H1 (cell line): ENCODE measurements at regions not wholly inside any gene's neighbourhood (a gene's known extent, or its start where the extent isn't known, plus 50 kb on each side); places are given as distances from the start of the nearest gene placed in this dataset.

Experiments
- CTCF ChIA-PET: fragments of 300-600 bp; sonication (Branson Sonifier 250); formaldehyde crosslinking; loops from one replicate; lab custom pipeline; 2021; ENCODE audit not compliant: partially characterized antibody; lab: Charles Lee
- POLR2A ChIA-PET: fragments of 300-600 bp; sonication (Branson Sonifier 250); formaldehyde crosslinking; loops from one replicate; lab custom pipeline; 2021; ENCODE audit warnings: inconsistent platforms; ENCODE audit not compliant: partially characterized antibody; lab: Charles Lee
- DNase-seq, 2 experiments: peaks; one replicate each; pipeline versions ENCODE4 v3.0.0 to v3.0.0-alpha.2; 2010 to 2022; ENCODE audit warnings: low spot score in 2 of 2, low read depth in 1 of 2, mixed read lengths in 1 of 2
- FAIRE-seq: peaks from 2 replicates; lab custom pipeline; 2011; peaks lifted over from hg19 to GRCh38; lab: Jason Lieb, UNC
- H2AFZ ChIP-seq: 2 replicates; pipeline ENCODE4 v1.8.1; 2012; ENCODE audit warnings: low read length, inconsistent platforms
- H2AK5ac ChIP-seq: 2 replicates; pipeline ENCODE4 v1.6.1; 2013; ENCODE audit warnings: low read depth, low read length
- H2BK120ac ChIP-seq: replicated peaks from 2 replicates; pipeline ENCODE3; 2013; ENCODE audit warnings: low read depth, low read length, inconsistent platforms
- H2BK12ac ChIP-seq: 2 replicates; pipeline ENCODE4 v1.6.1; 2013; ENCODE audit warnings: low read depth, low read length
- H2BK15ac ChIP-seq: 2 replicates; pipeline ENCODE4 v1.6.1; 2013; ENCODE audit warnings: low read length
- H2BK20ac ChIP-seq: 2 replicates; pipeline ENCODE4 v1.6.1; 2013; ENCODE audit warnings: low read length
- H2BK5ac ChIP-seq: 2 replicates; pipeline ENCODE4 v1.6.1; 2013; ENCODE audit warnings: low read depth, low read length
- H3K14ac ChIP-seq: 2 replicates; pipeline ENCODE4 v1.6.1; 2013; ENCODE audit warnings: inconsistent platforms; ENCODE audit not compliant: insufficient read length
- H3K18ac ChIP-seq: 2 replicates; pipeline ENCODE4 v1.6.1; 2013; ENCODE audit warnings: low read length; ENCODE audit errors: extremely low read depth
- H3K23ac ChIP-seq: 2 replicates; pipeline ENCODE4 v1.6.1; 2013; ENCODE audit warnings: inconsistent platforms; ENCODE audit not compliant: insufficient read length
- H3K23me2 ChIP-seq: 2 replicates; pipeline ENCODE4 v1.6.1; 2013; ENCODE audit warnings: low read depth, low read length
- H3K27ac ChIP-seq: 2 replicates; pipeline ENCODE4 v1.6.1; 2011; ENCODE audit warnings: low read depth, low read length, inconsistent platforms
- H3K27me3 ChIP-seq, 4 experiments: replicated peaks in 1 of 4; 1 replicate in 1 of 4; 2 replicates in 3 of 4; pipeline versions ENCODE4 v1.6.1 to v1.8.1; 2011 to 2013; ENCODE audit warnings: low read length in 3 of 4, mild to moderate bottlenecking in 3 of 4, inconsistent platforms in 2 of 4, mixed read lengths in 2 of 4, moderate library complexity in 1 of 4; ENCODE audit not compliant: control insufficient read depth in 3 of 4, insufficient read depth in 3 of 4; ENCODE audit errors: extremely low read depth in 1 of 4
- H3K36me3 ChIP-seq, 4 experiments: 2 replicates each; pipeline versions ENCODE4 v1.6.1 to v1.8.1; 2011 to 2013; ENCODE audit warnings: mild to moderate bottlenecking in 4 of 4, low read length in 3 of 4, moderate library complexity in 2 of 4, control low read depth in 1 of 4, inconsistent platforms in 1 of 4; ENCODE audit not compliant: insufficient read depth in 4 of 4, control insufficient read depth in 2 of 4
- H3K4ac ChIP-seq: replicated peaks from 2 replicates; pipeline ENCODE3; 2013; ENCODE audit warnings: low read length, low read depth, mixed read lengths, inconsistent platforms; ENCODE audit not compliant: insufficient read length
- H3K4me1 ChIP-seq, 4 experiments: replicated peaks in 1 of 4; 1 replicate in 1 of 4; 2 replicates in 3 of 4; pipeline versions ENCODE4 v1.6.1 to v1.8.1; 2011 to 2013; ENCODE audit warnings: low read length in 3 of 4, inconsistent platforms in 2 of 4, mixed read lengths in 1 of 4; ENCODE audit not compliant: insufficient read depth in 4 of 4, control insufficient read depth in 3 of 4
- H3K4me2 ChIP-seq, 2 experiments: 2 replicates each; pipeline versions ENCODE4 v1.6.1 to v1.8.1; 2011 to 2013; ENCODE audit warnings: low read depth in 2 of 2, low read length in 2 of 2, control low read depth in 1 of 2, inconsistent platforms in 1 of 2, mild to moderate bottlenecking in 1 of 2; ENCODE audit not compliant: insufficient read depth in 1 of 2
- H3K4me3 ChIP-seq, 4 experiments: fragments of 200-600, 300-600 bp in 1 of 4; sonication (generic), shearing (Covaris generic), sonication (Bioruptor Twin) in 1 of 4; 2 replicates each; pipeline versions ENCODE4 v1.5.1 to v1.8.1; 2011 to 2016; ENCODE audit warnings: low read length in 4 of 4, low read depth in 3 of 4, control low read depth in 2 of 4, inconsistent platforms in 2 of 4, mild to moderate bottlenecking in 2 of 4, mixed read lengths in 1 of 4, moderate library complexity in 1 of 4; ENCODE audit not compliant: insufficient read depth in 2 of 4; ENCODE audit errors: extremely low read depth in 1 of 4
- H3K56ac ChIP-seq: replicated peaks from 2 replicates; pipeline ENCODE3; 2013; ENCODE audit warnings: low read depth, mild to moderate bottlenecking, mixed read lengths, low read length, inconsistent platforms; ENCODE audit not compliant: insufficient read length
- H3K79me1 ChIP-seq: 2 replicates; pipeline ENCODE4 v1.6.1; 2013; ENCODE audit warnings: low read depth, low read length, control low read depth
- H3K79me2 ChIP-seq, 2 experiments: 2 replicates each; pipeline versions ENCODE4 v1.6.1 to v1.8.1; 2012 to 2013; ENCODE audit warnings: low read length in 2 of 2, mild to moderate bottlenecking in 2 of 2, inconsistent platforms in 1 of 2; ENCODE audit not compliant: insufficient read depth in 2 of 2, control insufficient read depth in 1 of 2
- H3K9ac ChIP-seq, 4 experiments: replicated peaks in 1 of 4; 1 replicate in 1 of 4; 2 replicates in 3 of 4; pipeline versions ENCODE4 v1.6.1 to v1.8.1; 2011 to 2013; ENCODE audit warnings: low read depth in 3 of 4, low read length in 3 of 4, control low read depth in 2 of 4, mild to moderate bottlenecking in 2 of 4, moderate library complexity in 2 of 4, inconsistent platforms in 1 of 4; ENCODE audit errors: extremely low read depth in 1 of 4
- H3K9me3 ChIP-seq, 2 experiments: 2 replicates each; pipeline versions ENCODE4 v1.6.1 to v1.8.1; 2012 to 2013; ENCODE audit warnings: mild to moderate bottlenecking in 2 of 2, moderate library complexity in 2 of 2, control low read depth in 1 of 2, inconsistent platforms in 1 of 2, low read depth in 1 of 2, low read length in 1 of 2, mixed read lengths in 1 of 2; ENCODE audit not compliant: insufficient read depth in 2 of 2
- H4K20me1 ChIP-seq, 2 experiments: replicated peaks in 1 of 2; 2 replicates each; pipeline versions ENCODE3 to v1.8.1; 2011 to 2013; ENCODE audit warnings: inconsistent platforms in 2 of 2, low read length in 2 of 2, mild to moderate bottlenecking in 1 of 2; ENCODE audit not compliant: insufficient read depth in 2 of 2, control insufficient read depth in 1 of 2
- H4K5ac ChIP-seq: 2 replicates; pipeline ENCODE4 v1.6.1; 2013; ENCODE audit warnings: low read length, low read depth, mixed read lengths, inconsistent platforms; ENCODE audit not compliant: insufficient read length
- H4K8ac ChIP-seq: 2 replicates; pipeline ENCODE4 v1.8.0; 2013; ENCODE audit warnings: mild to moderate bottlenecking, moderate library complexity, low read length, inconsistent platforms; ENCODE audit not compliant: insufficient read depth; ENCODE audit errors: extremely low read depth
- H4K91ac ChIP-seq: replicated peaks from 2 replicates; pipeline ENCODE3; 2013; ENCODE audit warnings: low read length, mixed read lengths, inconsistent platforms; ENCODE audit not compliant: insufficient read length
- CBX8 ChIP-seq: fragments of 300-800, 300-1000 bp; sonication (generic); IDR thresholded peaks from 2 replicates; pipeline ENCODE4 v1.7.1; 2016; ENCODE audit warnings: low read depth, low read length, borderline replicate concordance
- CEBPB ChIP-seq: IDR thresholded peaks from 2 replicates; pipeline ENCODE4 v1.6.1; 2012; ENCODE audit warnings: low read depth, low read length
- GABPA ChIP-seq: IDR thresholded peaks from 2 replicates; pipeline ENCODE4 v1.6.1; 2011; ENCODE audit warnings: mild to moderate bottlenecking, low read length, moderate library complexity, borderline replicate concordance; ENCODE audit not compliant: insufficient read depth
- HDAC6 ChIP-seq: IDR thresholded peaks from one replicate; pipeline ENCODE4 v1.7.1; 2012; ENCODE audit warnings: low read depth, mild to moderate bottlenecking, inconsistent platforms, low read length, moderate library complexity
- TEAD4 ChIP-seq: IDR thresholded peaks from 2 replicates; pipeline ENCODE4 v1.6.1; 2012; ENCODE audit warnings: low read depth, low read length, inconsistent platforms, mixed read lengths
- WGBS, 2 experiments: shearing (Covaris generic) in 1 of 2; methylation state at CpG; one replicate each; pipeline versions ENCODE4 v1.1.6 to v1.1.7; 2013 to 2015; ENCODE audit warnings: low lambda C conversion rate in 2 of 2, mixed read lengths in 2 of 2, inconsistent platforms in 1 of 2, low coverage in 1 of 2, missing lambda C conversion rate in 1 of 2; ENCODE audit not compliant: insufficient replicate concordance in 2 of 2, insufficient coverage in 1 of 2, insufficient read length in 1 of 2; ENCODE audit errors: extremely low coverage in 1 of 2, missing lambda C conversion rate in 1 of 2; 5-methylcytosine and 5-hydroxymethylcytosine counted together

GRCh38 chr2:129464631-129465030, 514.8 kb upstream of the RAB6C start:
- H3K79me1 ChIP-seq = no peaks in the 10 kb centered on the region
- H2BK12ac ChIP-seq = no peak overlapping the region
- no peaks in the 10 kb centered on the region for H3K4me1 ChIP-seq
- H3K27me3 ChIP-seq = no peaks in the 10 kb centered on the region
- 100% methylated on average over 5 of the region's 6 CpGs; no CpG with 5 or more reads in 1 of the 2 experiments for WGBS, 2 experiments
- no peak overlapping the region for H3K4me2 ChIP-seq
- H2AFZ ChIP-seq = no peak overlapping the region
- H3K4ac ChIP-seq = no peak overlapping the region
- H3K27ac ChIP-seq = no peak overlapping the region
- H4K8ac ChIP-seq = no peak overlapping the region
- no peak for DNase-seq
- no peak overlapping the region for H2BK15ac ChIP-seq
- H3K18ac ChIP-seq = no peak overlapping the region
- H3K14ac ChIP-seq = no peak overlapping the region
- TF ChIP-seq CEBPB = no peak
- TF ChIP-seq HDAC6 = no peak
- TF ChIP-seq CBX8 = no peak
- no peak for TF ChIP-seq TEAD4
- TF ChIP-seq GABPA = no peak
- TF ChIP-seq, all 59 proteins: peak for 0
- H4K91ac ChIP-seq = no peak overlapping the region
- H3K23ac ChIP-seq = no peak overlapping the region
- no peak overlapping the region for H3K9ac ChIP-seq
- POLR2A ChIA-PET = no interaction called here
- H2BK120ac ChIP-seq = no peak overlapping the region
- no peak overlapping the region for H2BK20ac ChIP-seq
- peaks cover 0 to 10% of the 10 kb centered on the region in 2 experiments; a peak in 1 of 4 replicates for H3K9me3 ChIP-seq
- H4K20me1 ChIP-seq = no peaks in the 10 kb centered on the region
- no peak overlapping the region for H4K5ac ChIP-seq
- CTCF ChIA-PET = no interaction called here
- no peaks in the 10 kb centered on the region for H3K36me3 ChIP-seq
- no peak overlapping the region for H2BK5ac ChIP-seq
- H3K56ac ChIP-seq = no peak overlapping the region
- no peak for FAIRE-seq
- H2AK5ac ChIP-seq = no peak overlapping the region
- no peaks in the 10 kb centered on the region for H3K79me2 ChIP-seq
- no peaks in the 10 kb centered on the region for H3K23me2 ChIP-seq
- no peak overlapping the region for H3K4me3 ChIP-seq
